GM12878 (cell line): ENCODE measurements at regions not wholly inside any gene's neighbourhood (a gene's known extent, or its start where the extent isn't known, plus 50 kb on each side); places are given as distances from the start of the nearest gene placed in this dataset.

ENCODE experiments used
- ATF2 ChIP-seq: IDR thresholded peaks from 2 replicates; pipeline ENCODE4 v1.6.1; 2012; ENCODE audit warnings: low read length, inconsistent platforms
- BACH1 ChIP-seq: fragments of 450-650 bp; IDR thresholded peaks from 2 replicates; pipeline ENCODE4 v1.6.1; 2017; ENCODE audit warnings: mild to moderate bottlenecking, borderline replicate concordance
- BHLHE40 ChIP-seq, 2 experiments: fragments of 450-650 bp in 1 of 2; IDR thresholded peaks; 2 replicates each; pipeline ENCODE4 v1.6.1; 2011 to 2017; ENCODE audit warnings: low read depth in 2 of 2, borderline replicate concordance in 1 of 2, improper control_type of control experiment in 1 of 2, low read length in 1 of 2, mild to moderate bottlenecking in 1 of 2
- BRCA1 ChIP-seq: IDR thresholded peaks from 2 replicates; pipeline ENCODE4 v1.6.1; 2011; ENCODE audit warnings: low read depth, low read length, improper control_type of control experiment
- CTCF ChIP-seq, 3 experiments: IDR thresholded peaks in 2 of 3; conservative IDR thresholded peaks in 1 of 3; 2 replicates each; pipeline ENCODE4 v1.5.1; 2011; ENCODE audit warnings: low read depth in 3 of 3, low read length in 3 of 3, mild to moderate bottlenecking in 3 of 3, control low read depth in 2 of 3, moderate library complexity in 2 of 3, inconsistent platforms in 1 of 3, mixed read lengths in 1 of 3; ENCODE audit not compliant: control insufficient read depth in 2 of 3, insufficient read depth in 1 of 3; ENCODE audit errors: extremely low read depth in 1 of 3
- EGR1 ChIP-seq, 2 experiments: IDR thresholded peaks; 1 replicate in 1 of 2; 2 replicates in 1 of 2; pipeline ENCODE4 v1.6.1; 2011 to 2012; ENCODE audit warnings: low read depth in 2 of 2, low read length in 2 of 2, borderline replicate concordance in 1 of 2, mild to moderate bottlenecking in 1 of 2, moderate library complexity in 1 of 2
- ESRRA ChIP-seq: IDR thresholded peaks from 2 replicates; pipeline ENCODE4 v1.6.1; 2012; ENCODE audit warnings: mild to moderate bottlenecking, low read length, improper control_type of control experiment
- PML ChIP-seq: IDR thresholded peaks from 2 replicates; pipeline ENCODE4 v1.6.1; 2012; ENCODE audit warnings: low read length, inconsistent platforms
- POLR2A ChIP-seq: IDR thresholded peaks from 2 replicates; pipeline ENCODE4 v1.6.1; 2011; ENCODE audit warnings: low read depth, mild to moderate bottlenecking, low read length
- POLR2AphosphoS5 ChIP-seq: IDR thresholded peaks from 2 replicates; pipeline ENCODE4 v1.6.1; 2011; ENCODE audit warnings: mild to moderate bottlenecking, low read length, inconsistent platforms
- RFX5 ChIP-seq: IDR thresholded peaks from 2 replicates; pipeline ENCODE4 v1.6.1; 2011; ENCODE audit warnings: low read depth, low read length, improper control_type of control experiment
- SMAD1 ChIP-seq: fragments of 450-650 bp; IDR thresholded peaks from 2 replicates; pipeline ENCODE4 v1.6.1; 2018; ENCODE audit warnings: mild to moderate bottlenecking, low read depth; ENCODE audit not compliant: partially characterized antibody
- SUZ12 ChIP-seq: fragments of 200-600 bp; sonication (generic); IDR thresholded peaks from one replicate; pipeline ENCODE4 v1.6.1; 2018; ENCODE audit warnings: antibody characterized with exemption, mild to moderate bottlenecking; ENCODE audit not compliant: unreplicated experiment
- ZBTB4 ChIP-seq: fragments of 450-650 bp; formaldehyde crosslinking; IDR thresholded peaks from 2 replicates; pipeline ENCODE4 v1.4.0; 2022; ENCODE audit warnings: mild to moderate bottlenecking, moderate library complexity

- TF ChIP-seq EGR1 (IDR thresholded peaks at IDR 0.05; ENCODE audit: borderline replicate concordance in 1 of 2, low read depth in 2 of 2, low read length in 2 of 2) (no peak), BHLHE40 (IDR thresholded peaks at IDR 0.05; ENCODE audit: borderline replicate concordance in 1 of 2, low read depth in 2 of 2, low read length in 1 of 2) (no peak), POLR2A (no peak), SMAD1 (no peak), SUZ12 (no peak), BACH1 (no peak), PML (no peak), CTCF (IDR thresholded peaks at IDR 0.05 in 2 of 3, conservative IDR thresholded peaks at IDR 0.05 in 1 of 3; ENCODE audit: control insufficient read depth in 2 of 3, extremely low read depth in 1 of 3, insufficient read depth in 1 of 3, low read depth in 3 of 3, low read length in 3 of 3) (no peak), BRCA1 (no peak), ESRRA (no peak), ZBTB4 (CRISPR knock-in tag) (no peak), ATF2 (no peak), RFX5 (no peak), POLR2AphosphoS5 (no peak)
Measured at GRCh38 chr11:86741484-86741835, 58.9 kb upstream of the PRSS23 start.
